Ovary (tissue), 7 donors: ENCODE measurements at regions not wholly inside any gene's neighbourhood (a gene's known extent, or its start where the extent isn't known, plus 50 kb on each side); places are given as distances from the start of the nearest gene placed in this dataset.

Source experiments
- DNase-seq, 5 donors: peaks; one replicate each; pipeline ENCODE4 v3.0.0-alpha.2; 2019 to 2020
- H3K27ac ChIP-seq, 2 donors: fragments of 200-600 bp; one replicate each; pipeline versions ENCODE4 v1.5.1 to v1.8.0; 2019 to 2022
- H3K27me3 ChIP-seq: fragments of 200-600 bp; one replicate; pipeline ENCODE4 v1.8.0; 2022
- H3K36me3 ChIP-seq: fragments of 200-600 bp; sonication (generic); one replicate; pipeline ENCODE4 v1.5.1; 2019
- H3K4me1 ChIP-seq: one replicate; pipeline ENCODE4 v1.8.1; 2013; ENCODE audit warnings: mild to moderate bottlenecking, moderate library complexity; ENCODE audit not compliant: insufficient read depth
- H3K4me3 ChIP-seq: fragments of 200-600 bp; sonication (generic); one replicate; pipeline ENCODE4 v1.5.1; 2017
- H3K9me3 ChIP-seq, 2 donors: fragments of 200-600 bp in 1 of 2; sonication (generic) in 1 of 2; one replicate each; pipeline versions ENCODE4 v1.5.1 to v1.8.1; 2013 to 2019; ENCODE audit warnings: mild to moderate bottlenecking in 1 of 2, moderate library complexity in 1 of 2
- EP300 ChIP-seq: sonication (generic); formaldehyde crosslinking; IDR thresholded peaks from one replicate; pipeline ENCODE4 v1.6.1; 2017; ENCODE audit warnings: antibody characterized with exemption
- POLR2A ChIP-seq: fragments of 450-650 bp; IDR thresholded peaks from one replicate; pipeline ENCODE4 v1.6.1; 2017; ENCODE audit warnings: antibody characterized with exemption, mild to moderate bottlenecking, moderate library complexity
- WGBS, 3 donors: extraction: QIAGEN DNeasy Blood & Tissue Kit in 1 of 3; methylation state at CpG; one replicate each; pipeline versions ENCODE4 v1.1.5 to v1.1.7; 2013 to 2017; 5-methylcytosine and 5-hydroxymethylcytosine counted together
- intact Hi-C, 4 donors: fragments of 100-400 bp; cut with DNase I; formaldehyde crosslinking; loops; one replicate each; pipeline versions ENCODE4 v1.11.0 to v1.15.1; 2022 to 2023
- TF ChIP-seq, protein P1 (sequence below), 3 donors: fragments of 450-650 bp in 2 of 3; fragments of 200-600 bp in 1 of 3; IDR thresholded peaks; one replicate each; pipeline versions ENCODE4 v1.5.1 to v1.8.0; 2016 to 2022; ENCODE audit warnings: antibody characterized with exemption in 3 of 3, mild to moderate bottlenecking in 1 of 3
- donor health status: DM: no; HTN: no; CAD: no; lungs with moderate emphysema.
- donor health status: DM: no; HTN: no; CAD: no.
- donor health status: Bipolar disorder and iron deficiency.
- donor health status: DM: no; HTN: no; CAD: no.
- donor health status: DM: yes; HTN: yes; CAD: no.

DNA sequence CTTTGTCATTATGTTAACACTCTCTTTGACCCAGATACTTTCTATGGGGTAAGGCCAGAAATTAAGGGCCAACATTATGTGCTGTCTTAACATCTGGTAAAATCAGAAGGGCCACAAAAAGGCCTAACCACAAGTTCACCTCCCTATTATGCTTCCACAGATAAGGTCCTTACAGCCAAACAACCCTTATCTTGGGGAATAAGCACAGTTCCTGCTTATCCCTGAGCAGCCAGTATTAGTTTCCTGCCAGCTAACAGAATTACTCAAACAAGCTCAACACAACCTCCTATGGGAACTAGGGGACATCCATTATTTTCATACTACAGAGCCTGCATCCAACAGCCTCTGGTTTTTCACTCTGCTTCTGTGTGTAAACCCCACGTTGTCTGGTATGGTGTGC lies 724.8 kb downstream of the HACE1 start:
- Histone ChIP-seq H3K9me3 (no peaks in the 10 kb centered on the region), H3K36me3 (no peaks in the 10 kb centered on the region), H3K27me3 (no peaks in the 10 kb centered on the region), H3K27ac (no peak overlapping the region), H3K4me3 (no peak overlapping the region), H3K4me1 (no peaks in the 10 kb centered on the region)
- no peak for TF ChIP-seq EP300
- TF ChIP-seq, protein P1, sequence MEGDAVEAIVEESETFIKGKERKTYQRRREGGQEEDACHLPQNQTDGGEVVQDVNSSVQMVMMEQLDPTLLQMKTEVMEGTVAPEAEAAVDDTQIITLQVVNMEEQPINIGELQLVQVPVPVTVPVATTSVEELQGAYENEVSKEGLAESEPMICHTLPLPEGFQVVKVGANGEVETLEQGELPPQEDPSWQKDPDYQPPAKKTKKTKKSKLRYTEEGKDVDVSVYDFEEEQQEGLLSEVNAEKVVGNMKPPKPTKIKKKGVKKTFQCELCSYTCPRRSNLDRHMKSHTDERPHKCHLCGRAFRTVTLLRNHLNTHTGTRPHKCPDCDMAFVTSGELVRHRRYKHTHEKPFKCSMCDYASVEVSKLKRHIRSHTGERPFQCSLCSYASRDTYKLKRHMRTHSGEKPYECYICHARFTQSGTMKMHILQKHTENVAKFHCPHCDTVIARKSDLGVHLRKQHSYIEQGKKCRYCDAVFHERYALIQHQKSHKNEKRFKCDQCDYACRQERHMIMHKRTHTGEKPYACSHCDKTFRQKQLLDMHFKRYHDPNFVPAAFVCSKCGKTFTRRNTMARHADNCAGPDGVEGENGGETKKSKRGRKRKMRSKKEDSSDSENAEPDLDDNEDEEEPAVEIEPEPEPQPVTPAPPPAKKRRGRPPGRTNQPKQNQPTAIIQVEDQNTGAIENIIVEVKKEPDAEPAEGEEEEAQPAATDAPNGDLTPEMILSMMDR (IDR thresholded peaks at IDR 0.05) = no peak
- TF ChIP-seq POLR2A = no peak
- DNase-seq = no peak
- 53 to 75% (median 65%) methylated on average over 1 of the region's 1 CpG for WGBS, 3 donors
- intact Hi-C loops = no loop called here

DNA sequence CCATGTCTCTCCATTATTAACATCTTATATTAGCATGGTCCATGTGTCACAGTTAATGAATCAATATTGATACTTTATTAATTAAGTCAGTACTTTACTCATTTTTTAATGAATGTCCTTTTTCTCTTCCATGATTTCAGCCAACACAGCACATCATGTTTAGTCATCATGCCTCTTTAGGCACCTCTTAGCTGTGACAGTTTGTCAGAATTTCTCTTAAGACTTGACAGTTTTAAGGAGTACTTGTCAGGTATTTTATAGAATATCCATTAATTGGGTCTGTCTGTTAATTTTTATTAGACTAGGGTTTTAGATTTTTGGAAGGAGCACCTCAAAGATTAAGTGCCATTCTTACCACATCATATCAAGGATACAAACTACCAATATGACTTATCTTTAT lies 729.4 kb downstream of the HACE1 start:
- no peak overlapping the region for H3K27ac ChIP-seq
- DNase-seq = no peak
- no peaks in the 10 kb centered on the region for H3K36me3 ChIP-seq
- intact Hi-C loops = no loop called here
- no peaks in the 10 kb centered on the region for H3K4me1 ChIP-seq
- TF ChIP-seq POLR2A = no peak
- TF ChIP-seq, protein P1 (IDR thresholded peaks at IDR 0.05) = no peak
- no peak for TF ChIP-seq EP300
- H3K4me3 ChIP-seq = no peak overlapping the region
- no peaks in the 10 kb centered on the region for H3K9me3 ChIP-seq
- H3K27me3 ChIP-seq = no peaks in the 10 kb centered on the region

DNA sequence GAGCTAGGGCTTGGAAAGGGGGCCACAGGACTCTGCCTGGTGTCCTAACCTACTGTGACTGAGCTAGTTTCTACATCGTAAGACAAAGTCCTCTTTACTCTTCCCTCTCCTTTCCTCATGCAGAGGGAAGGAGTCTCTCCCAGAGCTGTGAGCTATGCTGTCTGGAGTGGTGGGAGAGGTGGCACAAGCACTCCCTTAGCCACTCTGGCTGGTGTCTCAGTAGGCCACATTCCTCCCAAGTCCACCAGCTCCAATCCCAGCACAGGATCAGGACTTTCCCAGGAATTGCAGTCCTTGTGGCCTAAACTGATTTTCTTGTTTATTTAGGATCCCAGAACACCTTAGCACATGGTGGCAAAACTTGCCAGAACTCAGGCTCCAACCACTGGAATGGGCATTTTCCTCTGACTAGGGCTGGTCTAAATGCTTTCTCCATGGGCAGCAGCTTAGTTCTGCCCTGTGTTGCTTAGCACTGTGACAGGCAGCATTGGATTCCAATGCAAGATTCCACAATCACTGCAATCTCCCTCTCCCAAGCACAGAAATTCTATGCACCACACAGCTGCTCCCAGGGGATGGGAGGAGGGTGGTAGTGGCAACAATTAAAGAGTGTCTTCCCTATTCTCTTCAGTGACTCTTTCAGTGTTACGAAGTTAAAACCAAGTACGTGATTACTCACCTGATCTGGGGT lies 733.3 kb downstream of the HACE1 start:
- H3K27me3 ChIP-seq = no peaks in the 10 kb centered on the region
- H3K4me3 ChIP-seq = no peak overlapping the region
- no peak overlapping the region for H3K27ac ChIP-seq
- H3K36me3 ChIP-seq = no peaks in the 10 kb centered on the region
- intact Hi-C loops = no loop called here
- DNase-seq = no peak
- H3K9me3 ChIP-seq = no peaks in the 10 kb centered on the region
- TF ChIP-seq POLR2A = no peak
- no peak for TF ChIP-seq EP300
- TF ChIP-seq, protein P1 (IDR thresholded peaks at IDR 0.05) = no peak
- WGBS, 3 donors = 91 to 93% (median 92%) methylated on average over 3 of the region's 3 CpGs
- H3K4me1 ChIP-seq = no peaks in the 10 kb centered on the region

DNA sequence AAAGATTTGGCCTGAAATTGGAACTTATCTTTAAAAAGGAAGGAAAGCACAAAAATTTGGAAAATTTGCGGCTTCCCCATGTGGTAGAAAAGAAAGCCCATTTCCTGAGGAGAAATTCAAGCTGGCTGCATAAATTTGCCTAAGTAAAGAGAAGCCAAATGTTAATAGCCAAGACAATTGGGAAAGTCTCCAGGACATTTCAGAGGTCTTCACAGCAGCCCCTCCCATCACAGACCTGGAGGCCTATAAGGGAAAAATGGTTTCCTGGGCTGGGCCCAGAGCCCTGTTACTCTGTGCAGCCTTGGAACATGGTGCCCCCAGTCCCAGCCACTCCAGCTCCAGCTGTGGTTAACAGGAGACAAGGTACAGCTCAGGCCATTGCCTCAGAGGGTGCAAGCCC lies 736.5 kb downstream of the HACE1 start:
- H3K4me3 ChIP-seq = no peak overlapping the region
- H3K4me1 ChIP-seq = no peaks in the 10 kb centered on the region
- no peaks in the 10 kb centered on the region for H3K36me3 ChIP-seq
- H3K9me3 ChIP-seq = no peaks in the 10 kb centered on the region
- no peak for TF ChIP-seq POLR2A
- TF ChIP-seq, protein P1 (IDR thresholded peaks at IDR 0.05) = no peak
- TF ChIP-seq EP300 = no peak
- H3K27me3 ChIP-seq = no peaks in the 10 kb centered on the region
- no peak for DNase-seq
- 84 to 85% (median 85%) methylated on average over 1 of the region's 1 CpG for whole genome bisulfite sequencing, 3 donors
- H3K27ac ChIP-seq = no peak overlapping the region
- intact Hi-C loops = no loop called here
